HG02610 (cell line): ENCODE measurements at regions not wholly inside any gene's neighbourhood (a gene's known extent, or its start where the extent isn't known, plus 50 kb on each side); places are given as distances from the start of the nearest gene placed in this dataset.

Experiments
- ATAC-seq: cut with Tn5 transposase; IDR thresholded peaks from one replicate; pipeline ENCODE4 v1.9.1; 2021; ENCODE audit warnings: mild to moderate bottlenecking, moderate library complexity; ENCODE audit not compliant: unreplicated experiment

DNA sequence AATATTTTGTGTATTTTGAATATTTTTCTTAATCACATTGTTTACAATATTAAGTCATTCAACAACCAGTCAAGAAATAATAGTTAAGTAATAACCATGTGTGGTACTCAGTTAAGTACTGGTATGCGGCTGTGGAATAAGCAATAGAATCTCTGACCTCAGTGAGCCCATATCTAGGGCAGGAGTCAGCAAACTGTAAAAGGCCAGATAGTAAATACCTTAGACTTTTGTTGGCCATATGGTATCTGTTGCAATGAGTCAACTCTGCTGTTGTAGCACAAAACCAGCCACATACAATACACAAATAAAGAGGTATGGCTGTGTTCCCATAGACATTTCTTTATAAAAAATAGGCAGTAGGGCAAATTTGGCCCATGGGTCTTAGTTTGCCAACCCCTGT lies 311.6 kb upstream of the SEMA3A start:
- ATAC-seq, result no peak

DNA sequence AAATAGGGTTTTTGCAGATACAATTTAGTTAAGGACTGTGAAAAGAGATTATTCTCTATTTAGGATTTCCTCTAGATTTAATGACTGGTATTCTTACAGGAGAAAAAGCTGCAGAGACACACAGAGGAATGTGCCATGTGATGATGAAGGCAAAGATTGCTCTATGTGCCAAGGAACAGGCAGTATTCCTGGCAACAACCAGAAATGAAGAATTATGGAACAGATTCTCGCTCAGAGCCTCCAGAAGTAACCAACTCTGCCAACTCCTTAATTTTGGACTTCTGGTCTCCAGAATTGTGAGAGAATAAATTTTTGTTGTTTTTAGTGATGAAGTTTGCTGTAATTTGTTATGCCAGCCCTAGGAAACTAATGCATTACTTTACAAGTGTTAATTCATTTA lies 307.6 kb upstream of the SEMA3A start:
- no peak for ATAC-seq

DNA sequence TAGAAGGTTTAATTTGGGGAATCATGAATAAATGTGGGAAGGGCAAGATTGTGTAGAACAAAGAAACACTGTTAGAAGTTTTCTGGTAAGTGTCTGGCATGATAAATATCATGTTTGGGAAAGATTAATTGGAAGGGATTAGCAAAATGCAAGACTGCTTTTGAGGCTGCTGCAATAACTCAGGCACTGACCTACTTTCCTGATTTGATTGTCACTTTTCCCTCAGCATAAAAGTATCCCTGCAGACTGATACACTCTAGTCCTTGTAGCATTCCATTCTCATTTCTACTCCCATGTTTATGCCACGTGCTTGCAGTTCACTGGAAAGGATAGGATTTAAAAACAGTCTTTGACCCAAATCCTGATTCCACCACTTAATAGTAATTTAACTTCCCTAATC lies 303.3 kb upstream of the SEMA3A start:
- no peak for ATAC-seq

DNA sequence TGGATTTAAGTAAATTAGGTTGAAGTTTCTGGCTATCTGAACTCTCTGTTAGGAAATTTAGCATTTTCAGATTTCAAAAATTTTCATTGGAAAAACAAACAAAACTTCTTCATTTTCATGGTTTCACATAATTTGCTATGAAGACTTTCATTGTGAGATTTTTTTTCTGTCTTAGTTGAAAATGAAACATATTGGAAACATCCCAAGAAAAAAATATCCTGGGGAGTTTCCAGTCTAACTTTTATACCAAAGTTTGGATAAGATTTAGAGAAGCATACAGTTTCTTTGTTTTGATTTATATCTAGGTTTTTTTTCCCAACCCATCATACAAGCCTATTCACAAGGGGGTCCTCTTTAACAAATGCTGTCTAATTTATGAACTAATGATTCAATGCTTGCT lies 300.5 kb upstream of the SEMA3A start:
- no peak for ATAC-seq

GRCh38 chr7:84492098-84493034 lies 297.8 kb upstream of the SEMA3A start:
- ATAC-seq, result no peak

DNA sequence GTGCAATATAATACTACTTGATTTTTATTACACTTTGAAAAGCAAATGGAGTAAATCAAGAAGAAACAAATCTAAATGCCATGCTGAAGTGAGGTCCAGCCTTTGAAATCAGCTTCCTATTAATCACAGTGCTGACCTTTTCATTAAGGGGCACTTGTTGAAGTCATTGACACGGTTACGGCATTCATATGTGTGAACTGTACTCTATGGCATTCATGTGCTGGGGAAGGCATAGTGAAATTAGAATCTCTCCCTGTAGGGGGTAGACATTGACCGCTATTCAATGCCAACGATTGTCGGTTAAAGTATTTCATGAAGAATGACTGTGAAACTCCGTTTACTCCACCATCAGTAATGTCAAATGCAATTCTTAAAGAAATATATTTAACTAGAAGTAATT lies 296.1 kb upstream of the SEMA3A start:
- ATAC-seq, result no peak

GRCh38 chr7:84484502-84485079 lies 290.0 kb upstream of the SEMA3A start:
- ATAC-seq, result no peak

DNA sequence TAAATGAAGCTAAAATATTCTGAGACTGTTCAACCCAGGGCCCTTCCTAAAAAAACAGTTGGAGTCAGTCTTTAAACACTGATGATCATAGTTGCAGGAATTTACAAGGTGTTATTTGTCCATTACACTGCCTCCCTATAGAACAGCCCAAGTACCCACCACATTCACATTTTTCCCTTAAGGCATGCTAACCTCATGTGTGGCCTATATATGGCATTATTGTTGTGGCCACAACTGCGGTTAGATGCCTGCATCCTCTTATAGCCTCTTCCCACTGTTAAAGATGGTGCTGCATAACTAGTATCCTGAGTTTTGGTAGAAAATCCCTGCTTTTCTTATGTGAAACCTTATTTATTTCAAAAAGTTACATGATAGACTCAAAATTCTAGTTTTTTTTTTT lies 287.9 kb upstream of the SEMA3A start:
- ATAC-seq, result no peak

DNA sequence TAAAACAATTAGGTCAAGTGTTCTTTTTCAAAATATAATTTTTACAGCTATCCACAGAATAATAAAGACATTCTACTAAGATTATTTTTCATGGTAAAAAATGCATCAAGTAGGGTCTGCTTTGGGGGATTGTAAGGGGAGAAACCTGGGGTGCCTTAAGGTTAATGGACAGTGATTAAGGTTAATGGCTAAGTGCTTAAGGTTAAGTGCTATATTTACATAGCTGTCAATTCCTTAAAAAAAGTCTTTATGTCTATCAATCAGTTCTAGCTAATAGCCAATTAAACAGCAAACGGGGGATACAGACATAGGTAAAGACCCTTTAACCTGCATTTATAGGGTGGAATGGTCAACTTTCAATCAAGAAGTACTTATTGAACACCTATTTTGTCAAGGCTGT lies 284.5 kb upstream of the SEMA3A start:
- ATAC-seq, result no peak

GRCh38 chr7:84477786-84478478 lies 283.3 kb upstream of the SEMA3A start:
- no peak for ATAC-seq

- no peak for ATAC-seq
These were observed 279.8 kb upstream of the SEMA3A start for GRCh38 chr7:84474436-84474835.

GRCh38 chr7:84471576-84471975 lies 277.0 kb upstream of the SEMA3A start:
- no peak for ATAC-seq

DNA sequence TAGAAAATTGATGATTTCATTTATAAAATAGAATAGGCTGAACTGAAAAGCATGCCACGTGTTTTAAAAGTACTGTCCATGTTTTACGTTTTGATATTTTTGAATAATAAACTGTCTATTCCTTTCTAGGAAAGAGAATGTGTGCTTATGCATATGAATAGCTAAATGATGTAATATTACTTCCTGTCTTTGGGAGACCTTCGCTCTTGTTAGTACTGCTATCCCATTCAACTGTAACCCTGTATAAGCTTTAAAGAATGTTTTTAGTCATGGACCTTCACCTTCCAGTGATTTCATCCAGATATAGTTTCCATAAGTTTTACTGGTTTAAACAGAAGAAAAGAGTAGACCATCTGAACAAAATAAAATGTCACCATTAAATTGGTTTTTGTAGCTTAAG lies 274.4 kb upstream of the SEMA3A start:
- ATAC-seq, result no peak

GRCh38 chr7:84462259-84462658 lies 267.7 kb upstream of the SEMA3A start:
- ATAC-seq, result no peak

- no peak for ATAC-seq
These were observed 266.5 kb upstream of the SEMA3A start for GRCh38 chr7:84461093-84461492.

GRCh38 chr7:84455788-84456187 lies 261.2 kb upstream of the SEMA3A start:
- no peak for ATAC-seq

- ATAC-seq, result no peak
These were observed 259.8 kb upstream of the SEMA3A start for GRCh38 chr7:84454174-84454959.

DNA sequence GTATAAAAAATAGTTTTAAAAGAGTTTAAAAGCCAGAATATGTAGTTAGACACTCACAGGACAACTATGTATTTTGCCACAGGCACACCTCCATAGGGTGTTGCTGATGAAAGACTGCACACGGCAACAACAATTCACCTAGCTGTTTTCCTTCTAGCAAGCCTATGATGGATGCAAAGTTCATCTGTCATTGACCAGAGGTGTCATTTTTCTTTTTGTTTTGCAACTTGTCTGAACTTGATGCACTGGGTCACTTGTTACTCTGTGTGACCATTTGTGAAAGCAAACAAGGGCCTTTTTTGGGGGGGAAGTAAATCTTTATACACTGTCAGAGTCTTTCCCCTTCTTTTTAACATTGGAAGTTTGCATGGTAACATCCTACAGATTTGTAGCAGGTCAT lies 258.0 kb upstream of the SEMA3A start:
- no peak for ATAC-seq

GRCh38 chr7:84450772-84451171 lies 256.2 kb upstream of the SEMA3A start:
- no peak for ATAC-seq

DNA sequence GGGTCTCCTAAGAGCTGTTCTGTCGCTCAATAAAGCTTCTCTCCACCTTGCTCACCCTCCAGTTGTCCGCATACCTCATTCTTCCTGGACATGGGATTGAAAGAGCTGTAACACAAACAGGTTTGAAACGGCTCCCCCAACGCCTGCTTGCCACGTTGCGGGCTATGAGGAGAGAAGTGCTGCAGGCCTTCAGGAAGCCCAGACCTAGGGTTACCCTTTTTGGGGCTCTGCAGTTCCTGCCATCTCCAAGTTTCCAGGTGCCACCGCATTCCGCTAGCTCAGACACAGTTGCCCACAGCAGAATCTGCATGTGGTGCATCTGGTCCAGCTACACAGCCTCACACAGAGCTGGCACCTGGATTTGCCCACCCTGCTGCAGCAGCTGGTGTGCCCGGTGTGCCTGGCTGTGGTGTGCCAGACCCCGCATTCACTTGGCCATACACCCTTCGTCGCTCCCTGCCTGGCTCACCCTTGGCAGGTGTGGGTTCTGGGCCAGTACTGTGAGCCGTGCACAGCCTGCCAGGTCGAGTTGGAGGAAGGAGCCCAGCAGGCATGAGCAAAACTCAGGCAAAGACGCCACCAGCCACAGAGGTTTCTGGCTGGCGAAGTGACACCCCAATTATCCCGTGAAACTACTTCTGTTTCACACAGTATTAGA lies 253.2 kb upstream of the SEMA3A start:
- no peak for ATAC-seq
